Lower lobe of right lung (tissue), 2 donors: ENCODE measurements at regions not wholly inside any gene's neighbourhood (a gene's known extent, or its start where the extent isn't known, plus 50 kb on each side); places are given as distances from the start of the nearest gene placed in this dataset.

Source experiments
- ATAC-seq, 2 donors: fragments of 200-7000 bp; cut with Tn5 transposase; one replicate each; pipeline ENCODE4 v1.9.1; 2020 to 2022; ENCODE audit warnings: mild to moderate bottlenecking in 2 of 2, moderate library complexity in 2 of 2
- DNase-seq: peaks from one replicate; pipeline ENCODE4 v3.0.0-alpha.2; 2020
- H3K27ac ChIP-seq: fragments of 200-600 bp; one replicate; pipeline ENCODE4 v1.8.0; 2022
- H3K27me3 ChIP-seq: fragments of 200-600 bp; one replicate; pipeline ENCODE4 v1.8.0; 2022; ENCODE audit warnings: low read depth
- H3K36me3 ChIP-seq: fragments of 200-600 bp; one replicate; pipeline ENCODE4 v1.8.0; 2022; ENCODE audit warnings: mild to moderate bottlenecking
- H3K4me1 ChIP-seq: fragments of 200-600 bp; one replicate; pipeline ENCODE4 v1.8.0; 2022
- H3K4me3 ChIP-seq: fragments of 200-600 bp; one replicate; pipeline ENCODE4 v1.8.0; 2022; ENCODE audit warnings: mild to moderate bottlenecking
- H3K9me3 ChIP-seq: fragments of 200-600 bp; one replicate; pipeline ENCODE4 v1.8.0; 2022
- intact Hi-C: fragments of 100-400 bp; cut with DNase I; formaldehyde crosslinking; loops from one replicate; pipeline ENCODE4 v1.11.0; 2022
- TF ChIP-seq, protein P1 (sequence below): fragments of 200-600 bp; IDR thresholded peaks from one replicate; pipeline ENCODE4 v1.8.0; 2022; ENCODE audit warnings: antibody characterized with exemption, mild to moderate bottlenecking
- donor health status: DM: no; HTN: yes; CAD: no; lungs with severe emphysema.

DNA sequence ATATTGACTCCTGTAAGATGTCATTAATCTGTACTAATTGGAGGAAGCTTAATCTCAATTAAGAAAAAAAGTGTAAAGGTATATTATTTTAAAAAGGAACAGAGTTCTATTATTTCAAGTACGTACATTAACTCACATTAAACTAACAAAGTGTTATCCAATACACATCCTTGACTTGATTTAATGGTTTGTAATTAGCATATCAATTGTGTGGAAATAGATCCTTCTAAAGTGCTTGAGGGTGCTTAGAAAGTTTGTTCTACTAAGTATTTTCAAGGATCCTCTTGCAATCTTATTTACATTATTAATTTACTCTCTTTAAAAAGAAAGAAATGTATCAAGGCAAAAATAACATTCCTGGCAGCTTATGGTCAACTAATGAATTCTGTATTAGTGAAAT, 720.3 kb downstream of the KCNJ3 start:
- no peak for ATAC-seq
- TF ChIP-seq, protein P1, sequence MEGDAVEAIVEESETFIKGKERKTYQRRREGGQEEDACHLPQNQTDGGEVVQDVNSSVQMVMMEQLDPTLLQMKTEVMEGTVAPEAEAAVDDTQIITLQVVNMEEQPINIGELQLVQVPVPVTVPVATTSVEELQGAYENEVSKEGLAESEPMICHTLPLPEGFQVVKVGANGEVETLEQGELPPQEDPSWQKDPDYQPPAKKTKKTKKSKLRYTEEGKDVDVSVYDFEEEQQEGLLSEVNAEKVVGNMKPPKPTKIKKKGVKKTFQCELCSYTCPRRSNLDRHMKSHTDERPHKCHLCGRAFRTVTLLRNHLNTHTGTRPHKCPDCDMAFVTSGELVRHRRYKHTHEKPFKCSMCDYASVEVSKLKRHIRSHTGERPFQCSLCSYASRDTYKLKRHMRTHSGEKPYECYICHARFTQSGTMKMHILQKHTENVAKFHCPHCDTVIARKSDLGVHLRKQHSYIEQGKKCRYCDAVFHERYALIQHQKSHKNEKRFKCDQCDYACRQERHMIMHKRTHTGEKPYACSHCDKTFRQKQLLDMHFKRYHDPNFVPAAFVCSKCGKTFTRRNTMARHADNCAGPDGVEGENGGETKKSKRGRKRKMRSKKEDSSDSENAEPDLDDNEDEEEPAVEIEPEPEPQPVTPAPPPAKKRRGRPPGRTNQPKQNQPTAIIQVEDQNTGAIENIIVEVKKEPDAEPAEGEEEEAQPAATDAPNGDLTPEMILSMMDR: no peak
- intact Hi-C loops: no loop called here

DNA sequence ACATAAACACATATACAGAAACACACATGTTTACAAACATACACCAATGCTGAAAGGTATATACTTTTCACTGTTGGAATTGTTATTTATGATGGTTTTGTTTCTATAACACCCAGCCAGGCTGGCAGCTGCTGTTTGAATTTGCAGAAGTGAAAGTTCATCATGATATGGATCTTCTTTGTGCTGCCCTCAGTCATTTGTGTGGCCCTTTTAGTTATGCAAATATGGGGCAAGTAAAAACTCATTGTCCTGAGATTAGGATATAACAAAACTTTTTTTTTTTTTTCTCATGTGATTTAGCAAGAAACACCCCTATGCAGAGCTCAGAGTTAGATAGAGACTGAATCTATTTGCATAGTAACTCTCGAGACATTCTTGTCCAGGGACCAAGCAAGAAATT, 714.1 kb downstream of the KCNJ3 start:
- no peaks in the 10 kb centered on the region for H3K9me3 ChIP-seq
- H3K27ac ChIP-seq: no peak overlapping the region
- DNase-seq: no peak
- no peak overlapping the region for H3K4me3 ChIP-seq
- H3K27me3 ChIP-seq: no peaks in the 10 kb centered on the region
- H3K36me3 ChIP-seq: no peaks in the 10 kb centered on the region
- intact Hi-C loops: no loop called here
- no peak for ATAC-seq
- TF ChIP-seq, protein P1: no peak
- no peaks in the 10 kb centered on the region for H3K4me1 ChIP-seq

More for the DNA sequence above, 720.3 kb downstream of the KCNJ3 start:
- H3K27ac ChIP-seq: no peak overlapping the region
- no peak for DNase-seq
- H3K4me1 ChIP-seq: no peaks in the 10 kb centered on the region
- no peaks in the 10 kb centered on the region for H3K36me3 ChIP-seq
- H3K9me3 ChIP-seq: no peaks in the 10 kb centered on the region
- H3K4me3 ChIP-seq: no peak overlapping the region
- H3K27me3 ChIP-seq: no peaks in the 10 kb centered on the region

DNA sequence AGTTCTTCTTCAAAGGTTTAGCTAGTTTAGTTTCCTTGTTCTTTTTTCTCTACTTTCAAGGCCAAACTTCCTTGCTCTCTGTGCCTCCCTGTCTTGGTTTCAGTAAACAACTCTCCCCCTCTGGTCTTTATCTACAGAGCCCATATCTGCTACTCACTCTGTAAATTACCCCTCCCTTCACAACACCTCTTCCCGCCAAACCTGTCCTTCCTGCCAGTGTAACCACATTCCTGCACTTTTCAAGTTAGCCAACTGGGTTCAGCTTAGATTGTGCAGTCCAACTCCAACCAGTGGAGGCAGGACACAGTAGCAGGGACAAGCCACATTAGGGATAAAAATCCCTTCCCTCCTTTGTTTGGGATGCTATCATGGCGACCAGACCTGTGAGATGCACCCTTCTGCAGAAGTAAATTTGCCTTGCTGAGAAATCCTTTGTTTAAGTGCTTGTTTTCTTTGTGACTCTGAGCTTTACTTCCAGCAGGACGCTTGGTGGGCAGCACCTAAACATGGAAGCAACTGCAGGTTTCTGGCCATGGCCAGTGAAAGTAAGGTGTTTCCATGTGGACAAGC, 706.0 kb downstream of the KCNJ3 start:
- Histone ChIP-seq H3K9me3 (peaks cover 21% of the 10 kb centered on the region), H3K4me3 (no peak overlapping the region), H3K27ac (no peak overlapping the region), H3K27me3 (no peaks in the 10 kb centered on the region), H3K36me3 (no peaks in the 10 kb centered on the region), H3K4me1 (no peaks in the 10 kb centered on the region)
- intact Hi-C loops: no loop called here
- ATAC-seq: no peak
- TF ChIP-seq, protein P1: no peak
- DNase-seq: no peak

DNA sequence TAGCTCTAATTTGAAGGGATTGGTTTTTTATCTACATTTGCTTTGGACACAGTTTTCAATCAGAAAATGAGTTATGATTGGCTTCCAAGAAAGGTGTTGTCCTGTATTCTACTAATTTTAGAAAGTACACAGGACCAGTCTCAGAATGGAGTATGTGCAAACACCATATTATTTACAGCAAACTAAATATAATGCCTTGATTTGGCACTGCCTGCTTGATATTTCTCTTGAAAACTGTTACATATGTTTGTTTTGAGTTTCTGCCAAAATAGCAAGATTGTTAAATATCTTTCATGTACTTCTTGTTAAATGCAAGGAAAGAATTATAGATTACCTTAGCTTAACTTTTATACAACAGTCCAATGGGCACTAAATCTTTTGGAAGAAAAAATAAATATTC, 694.9 kb downstream of the KCNJ3 start:
- DNase-seq (no peak), ATAC-seq (no peak)
- intact Hi-C loops: no loop called here
- H3K36me3 ChIP-seq: no peaks in the 10 kb centered on the region
- H3K27me3 ChIP-seq: no peaks in the 10 kb centered on the region
- no peaks in the 10 kb centered on the region for H3K4me1 ChIP-seq
- H3K9me3 ChIP-seq: no peaks in the 10 kb centered on the region
- H3K27ac ChIP-seq: no peak overlapping the region
- TF ChIP-seq, protein P1: no peak
- no peak overlapping the region for H3K4me3 ChIP-seq

DNA sequence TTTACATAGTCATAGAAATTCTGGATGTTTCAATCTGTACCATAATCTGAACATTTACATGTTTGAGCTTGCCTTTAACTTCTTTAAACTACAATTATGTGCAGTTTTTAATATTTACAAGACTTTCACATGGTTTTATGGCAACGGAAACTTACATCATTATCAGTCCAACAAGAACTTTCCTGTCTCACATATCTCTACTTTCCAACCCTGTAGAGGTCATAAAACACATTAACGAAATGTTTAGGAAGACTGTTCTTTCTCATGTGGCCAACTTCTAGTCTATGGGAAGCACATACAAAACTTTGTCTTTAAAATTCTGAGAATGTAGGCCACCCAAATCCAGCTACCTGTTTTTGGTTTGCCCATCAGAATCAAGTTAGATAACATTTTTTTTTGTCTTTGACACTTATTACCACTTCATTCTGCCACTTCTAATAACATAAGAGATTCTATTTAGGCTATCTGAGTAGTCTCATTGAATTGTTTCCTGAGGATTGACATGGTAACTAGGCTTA, 693.2 kb downstream of the KCNJ3 start:
- TF ChIP-seq, protein P1: no peak
- intact Hi-C loops: no loop called here
- Histone ChIP-seq H3K36me3 (no peaks in the 10 kb centered on the region), H3K9me3 (no peaks in the 10 kb centered on the region), H3K4me3 (no peak overlapping the region), H3K4me1 (no peaks in the 10 kb centered on the region), H3K27me3 (no peaks in the 10 kb centered on the region), H3K27ac (no peak overlapping the region)
- ATAC-seq (no peak), DNase-seq (no peak)
